PC-3 (cell line): ENCODE measurements at regions not wholly inside any gene's neighbourhood (a gene's known extent, or its start where the extent isn't known, plus 50 kb on each side); places are given as distances from the start of the nearest gene placed in this dataset.

Experiments
- CTCF ChIP-seq: fragments of 300-600 bp; sonication (generic); conservative IDR thresholded peaks from 2 replicates; pipeline ENCODE4 v1.5.1; 2017; ENCODE audit warnings: antibody characterized with exemption, low read depth, mild to moderate bottlenecking, low read length
- EZH2 ChIP-seq: fragments of 300-600 bp; sonication (generic); IDR thresholded peaks from one replicate; pipeline ENCODE4 v1.6.1; 2017; ENCODE audit warnings: antibody characterized with exemption, mild to moderate bottlenecking, low read length; ENCODE audit not compliant: unreplicated experiment

DNA sequence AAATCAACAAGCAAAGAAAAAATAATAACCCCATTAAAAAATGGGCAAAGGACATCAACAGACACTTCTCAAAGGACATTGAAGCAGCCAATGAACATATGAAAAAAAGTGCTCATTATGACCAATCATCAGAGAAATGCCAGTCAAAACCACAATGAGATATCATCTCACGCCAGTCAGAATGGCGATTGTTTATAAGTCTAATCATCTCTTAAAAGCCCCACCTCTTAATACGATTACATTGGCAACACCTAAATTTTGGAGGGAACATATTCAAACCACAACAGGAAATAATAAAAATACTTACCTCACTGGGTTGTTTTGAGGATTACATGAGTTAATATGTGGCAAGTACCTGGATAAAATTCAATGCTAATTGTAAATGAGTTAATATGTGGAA, 57.1 kb upstream of the PLPPR4 start:
- TF ChIP-seq EZH2: no peak
- TF ChIP-seq CTCF: no peak
